ENCODE measurements at regions not wholly inside any gene's neighbourhood (a gene's known extent, or its start where the extent isn't known, plus 50 kb on each side); places are given as distances from the start of the nearest gene placed in this dataset.

DNA sequence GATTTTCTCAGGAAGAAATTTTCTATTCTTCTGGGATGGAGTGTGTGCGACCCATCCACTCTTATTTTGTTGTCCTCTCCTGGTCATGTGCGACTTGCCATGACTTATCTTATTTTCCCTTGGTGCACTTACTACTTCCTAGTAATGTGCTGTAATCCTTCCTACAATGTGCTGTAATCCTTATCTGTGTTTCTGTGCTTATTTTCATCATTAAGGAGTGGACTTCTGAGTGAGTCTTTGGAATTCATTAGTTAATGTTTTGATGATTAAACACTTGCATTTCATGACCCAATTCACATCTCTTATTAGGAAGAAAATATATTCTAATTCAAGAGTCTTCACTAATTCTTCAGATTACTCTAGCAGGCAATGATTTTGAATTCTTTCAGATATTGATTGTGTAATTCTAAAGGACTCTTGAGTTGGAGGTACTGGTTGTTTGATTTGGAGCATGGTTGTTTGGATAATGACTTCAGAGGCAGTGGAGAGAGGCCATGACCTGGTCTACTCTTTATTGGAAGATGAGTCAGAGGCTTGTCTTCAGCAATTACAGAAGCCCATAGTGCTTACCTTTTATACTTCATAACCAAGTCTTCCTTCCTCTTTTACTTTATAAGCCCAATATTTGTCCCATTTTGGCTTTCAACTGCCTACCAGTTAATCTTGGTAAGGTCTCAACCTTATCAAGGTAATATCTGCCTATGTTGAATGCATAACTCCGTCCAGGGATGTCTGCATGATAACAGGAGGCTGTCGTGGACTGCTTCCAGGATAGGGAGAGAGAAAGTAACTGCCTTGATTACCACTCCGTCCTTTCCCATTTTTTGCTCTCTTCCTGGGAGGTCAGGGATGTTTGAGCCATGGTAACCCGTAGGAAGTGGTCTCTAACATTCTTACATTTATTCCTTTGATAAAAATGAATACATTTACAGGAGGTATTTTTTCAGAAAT lies 278.3 kb upstream of the SP8 start:
- H3K27ac Mint-ChIP-seq (ENCODE audit: unreplicated experiment) = no peak overlapping the region
- H3K9me3 Mint-ChIP-seq (ENCODE audit: unreplicated experiment) = peaks cover 1% of the 10 kb centered on the region
- H3K36me3 Mint-ChIP-seq (ENCODE audit: unreplicated experiment) = no peaks in the 10 kb centered on the region
- DNase-seq = no peak
- TF ChIP-seq, protein P1, sequence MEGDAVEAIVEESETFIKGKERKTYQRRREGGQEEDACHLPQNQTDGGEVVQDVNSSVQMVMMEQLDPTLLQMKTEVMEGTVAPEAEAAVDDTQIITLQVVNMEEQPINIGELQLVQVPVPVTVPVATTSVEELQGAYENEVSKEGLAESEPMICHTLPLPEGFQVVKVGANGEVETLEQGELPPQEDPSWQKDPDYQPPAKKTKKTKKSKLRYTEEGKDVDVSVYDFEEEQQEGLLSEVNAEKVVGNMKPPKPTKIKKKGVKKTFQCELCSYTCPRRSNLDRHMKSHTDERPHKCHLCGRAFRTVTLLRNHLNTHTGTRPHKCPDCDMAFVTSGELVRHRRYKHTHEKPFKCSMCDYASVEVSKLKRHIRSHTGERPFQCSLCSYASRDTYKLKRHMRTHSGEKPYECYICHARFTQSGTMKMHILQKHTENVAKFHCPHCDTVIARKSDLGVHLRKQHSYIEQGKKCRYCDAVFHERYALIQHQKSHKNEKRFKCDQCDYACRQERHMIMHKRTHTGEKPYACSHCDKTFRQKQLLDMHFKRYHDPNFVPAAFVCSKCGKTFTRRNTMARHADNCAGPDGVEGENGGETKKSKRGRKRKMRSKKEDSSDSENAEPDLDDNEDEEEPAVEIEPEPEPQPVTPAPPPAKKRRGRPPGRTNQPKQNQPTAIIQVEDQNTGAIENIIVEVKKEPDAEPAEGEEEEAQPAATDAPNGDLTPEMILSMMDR (IDR thresholded peaks at IDR 0.05; ENCODE audit: partially characterized antibody, unreplicated experiment) = no peak
- H3K4me1 Mint-ChIP-seq (ENCODE audit: low read depth, unreplicated experiment) = no peaks in the 10 kb centered on the region
- no peak overlapping the region for H3K4me3 Mint-ChIP-seq (ENCODE audit: unreplicated experiment)
- H3K27me3 Mint-ChIP-seq (ENCODE audit: unreplicated experiment) = no peaks in the 10 kb centered on the region

GRCh38 chr7:21066221-21066620 lies 279.5 kb upstream of the SP8 start:
- peaks cover 1% of the 10 kb centered on the region for H3K9me3 Mint-ChIP-seq (ENCODE audit: unreplicated experiment)
- H3K4me3 Mint-ChIP-seq (ENCODE audit: unreplicated experiment) = no peak overlapping the region
- no peak for DNase-seq
- no peaks in the 10 kb centered on the region for H3K4me1 Mint-ChIP-seq (ENCODE audit: low read depth, unreplicated experiment)
- H3K36me3 Mint-ChIP-seq (ENCODE audit: unreplicated experiment) = no peaks in the 10 kb centered on the region
- H3K27me3 Mint-ChIP-seq (ENCODE audit: unreplicated experiment) = no peaks in the 10 kb centered on the region
- TF ChIP-seq, protein P1 (IDR thresholded peaks at IDR 0.05; ENCODE audit: partially characterized antibody, unreplicated experiment) = no peak
- no peak overlapping the region for H3K27ac Mint-ChIP-seq (ENCODE audit: unreplicated experiment)

- no peaks in the 10 kb centered on the region for H3K27me3 Mint-ChIP-seq (ENCODE audit: unreplicated experiment)
- no peaks in the 10 kb centered on the region for H3K4me1 Mint-ChIP-seq (ENCODE audit: low read depth, unreplicated experiment)
- H3K4me3 Mint-ChIP-seq (ENCODE audit: unreplicated experiment) = no peak overlapping the region
- TF ChIP-seq, protein P1 (IDR thresholded peaks at IDR 0.05; ENCODE audit: partially characterized antibody, unreplicated experiment) = no peak
- DNase-seq = no peak
- no peaks in the 10 kb centered on the region for H3K36me3 Mint-ChIP-seq (ENCODE audit: unreplicated experiment)
- H3K27ac Mint-ChIP-seq (ENCODE audit: unreplicated experiment) = no peak overlapping the region
- H3K9me3 Mint-ChIP-seq (ENCODE audit: unreplicated experiment) = peaks cover 1% of the 10 kb centered on the region
Measured at GRCh38 chr7:21067216-21067615, 280.5 kb upstream of the SP8 start.

DNA sequence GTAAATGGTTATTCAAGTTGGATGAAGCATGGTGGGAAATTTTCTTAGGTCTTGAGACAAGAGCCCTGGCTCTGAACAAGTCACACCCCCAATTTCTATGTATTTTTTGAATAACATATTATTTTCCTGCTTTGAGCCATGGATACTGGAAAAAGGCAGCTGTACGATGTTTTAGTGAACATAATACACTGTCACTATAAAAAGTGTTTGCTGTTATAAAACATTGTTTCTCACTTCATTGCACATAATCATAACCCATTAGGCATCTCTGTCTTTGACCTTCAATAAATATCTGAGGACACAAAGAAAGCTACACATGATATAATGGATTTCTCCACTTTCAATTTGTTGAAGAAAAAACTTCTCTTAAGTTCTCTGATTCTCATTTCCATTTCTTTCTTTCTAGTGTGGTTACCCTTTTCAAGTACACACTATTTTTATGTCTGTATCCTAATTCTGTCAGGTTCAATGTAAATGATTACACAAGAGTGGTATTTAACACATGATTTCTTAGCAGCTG lies 283.9 kb upstream of the SP8 start:
- no peak for DNase-seq
- Mint-ChIP-seq H3K9me3 (ENCODE audit: unreplicated experiment) (no peaks in the 10 kb centered on the region), H3K36me3 (ENCODE audit: unreplicated experiment) (no peaks in the 10 kb centered on the region), H3K4me1 (ENCODE audit: low read depth, unreplicated experiment) (no peaks in the 10 kb centered on the region), H3K27me3 (ENCODE audit: unreplicated experiment) (no peaks in the 10 kb centered on the region), H3K4me3 (ENCODE audit: unreplicated experiment) (no peak overlapping the region), H3K27ac (ENCODE audit: unreplicated experiment) (no peak overlapping the region)
- TF ChIP-seq, protein P1 (IDR thresholded peaks at IDR 0.05; ENCODE audit: partially characterized antibody, unreplicated experiment) = no peak
